Common myeloid progenitor, CD34-positive (primary cell): ENCODE measurements at regions not wholly inside any gene's neighbourhood (a gene's known extent, or its start where the extent isn't known, plus 50 kb on each side); places are given as distances from the start of the nearest gene placed in this dataset.

Source experiments
- CTCF ChIA-PET: fragments of 350-600 bp; sonication (Branson Sonifier 250); formaldehyde crosslinking; loops from one replicate; lab custom pipeline; 2021; ENCODE audit warnings: antibody characterized with exemption; lab: Charles Lee
- POLR2A ChIA-PET: fragments of 350-600 bp; sonication (Branson Sonifier 250); formaldehyde crosslinking; loops from one replicate; lab custom pipeline; 2021; ENCODE audit warnings: antibody characterized with exemption; lab: Charles Lee
- DNase-seq, 3 donors: peaks; one replicate each; pipeline versions ENCODE4 v3.0.0 to v3.0.0-alpha.2; 2013
- H3K27ac ChIP-seq, 2 experiments: 1 replicate in 1 of 2; 2 replicates in 1 of 2; pipeline ENCODE4 v1.7.0; 2013; ENCODE audit warnings: inconsistent platforms in 2 of 2, low read length in 2 of 2, mild to moderate bottlenecking in 2 of 2, low read depth in 1 of 2, moderate library complexity in 1 of 2; ENCODE audit not compliant: severe bottlenecking in 2 of 2, insufficient read depth in 1 of 2, poor library complexity in 1 of 2
- H3K27me3 ChIP-seq, 5 experiments: replicated peaks in 2 of 5; 1 replicate in 3 of 5; 2 replicates in 2 of 5; pipeline versions ENCODE4 v1.6.1 to v1.7.0; 2013; ENCODE audit warnings: low read length in 4 of 5, mild to moderate bottlenecking in 2 of 5, moderate library complexity in 2 of 5, inconsistent platforms in 1 of 5; ENCODE audit not compliant: insufficient read depth in 5 of 5, control insufficient read depth in 4 of 5
- H3K36me3 ChIP-seq, 4 experiments: 1 replicate in 2 of 4; 2 replicates in 2 of 4; pipeline versions ENCODE4 v1.6.1 to v1.7.0; 2013; ENCODE audit warnings: low read length in 3 of 4, control low read depth in 1 of 4, mild to moderate bottlenecking in 1 of 4; ENCODE audit not compliant: control insufficient read depth in 4 of 4, insufficient read depth in 4 of 4
- H3K4me1 ChIP-seq, 4 experiments: 1 replicate in 3 of 4; 2 replicates in 1 of 4; pipeline versions ENCODE4 v1.6.1 to v1.7.1; 2013; ENCODE audit warnings: low read length in 3 of 4, mild to moderate bottlenecking in 3 of 4, control low read depth in 1 of 4, inconsistent platforms in 1 of 4, moderate library complexity in 1 of 4; ENCODE audit not compliant: control insufficient read depth in 4 of 4, insufficient read depth in 4 of 4; ENCODE audit errors: control extremely low read depth in 1 of 4
- H3K4me3 ChIP-seq, 7 experiments: 1 replicate in 4 of 7; 2 replicates in 3 of 7; pipeline versions ENCODE4 v1.5.1 to v1.7.0; 2013; ENCODE audit warnings: mild to moderate bottlenecking in 7 of 7, low read length in 6 of 7, moderate library complexity in 6 of 7, inconsistent platforms in 2 of 7, low read depth in 2 of 7, control low read depth in 1 of 7; ENCODE audit not compliant: insufficient read depth in 4 of 7, control insufficient read depth in 1 of 7; ENCODE audit errors: extremely low read depth in 1 of 7
- H3K9me3 ChIP-seq, 5 experiments: 1 replicate in 4 of 5; 2 replicates in 1 of 5; pipeline versions ENCODE4 v1.6.1 to v1.7.1; 2013; ENCODE audit warnings: low read length in 4 of 5, mild to moderate bottlenecking in 2 of 5, inconsistent platforms in 1 of 5, low read depth in 1 of 5, moderate library complexity in 1 of 5; ENCODE audit not compliant: control insufficient read depth in 4 of 5, insufficient read depth in 2 of 5; ENCODE audit errors: control extremely low read depth in 1 of 5
- WGBS: methylation state at CpG from one replicate; pipeline ENCODE4 v1.1.5; 2013; ENCODE audit not compliant: insufficient coverage; 5-methylcytosine and 5-hydroxymethylcytosine counted together

DNA sequence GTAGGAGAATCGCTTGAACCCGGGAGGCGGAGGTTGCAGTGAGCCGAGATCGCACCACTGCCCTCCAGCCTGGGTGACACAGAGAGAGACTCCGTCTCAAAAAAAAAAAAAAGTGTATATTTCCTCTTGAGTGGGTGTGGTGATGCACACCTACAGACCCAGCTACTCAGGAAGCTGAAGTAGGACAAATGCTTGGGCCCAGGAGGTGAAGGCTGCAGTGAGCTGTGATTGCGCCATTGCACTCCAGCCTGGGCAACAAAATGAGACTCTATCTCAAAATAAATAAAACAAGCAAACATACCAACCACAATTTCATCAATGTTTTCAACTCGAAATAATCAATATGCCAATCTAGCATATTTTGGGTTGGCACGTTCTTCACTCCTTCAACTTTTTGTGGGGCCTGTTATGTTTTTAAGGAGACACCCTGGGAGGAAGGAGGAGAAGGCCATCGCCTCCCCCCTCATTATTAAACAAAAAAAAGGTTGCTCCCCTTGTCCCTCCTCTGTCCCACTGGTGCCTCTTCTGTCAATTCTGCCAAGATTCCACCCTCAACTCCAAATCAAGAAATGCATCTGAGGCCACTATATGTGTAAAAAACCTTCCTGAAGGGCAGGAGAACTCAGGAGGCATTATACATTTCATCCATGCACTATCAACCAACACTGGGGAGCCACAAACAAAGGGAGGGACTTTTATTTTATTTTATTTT, 52.4 kb upstream of the ATF7IP2 start:
- H3K27ac ChIP-seq, result no peak overlapping the region
- peaks cover 0 to 2% (median 2%) of the 10 kb centered on the region in 5 experiments for H3K9me3 ChIP-seq
- ChIA-PET CTCF (no interaction called here), POLR2A (interaction anchor here (0.6 kb wide), 1 partner anchor 183 kb away, joined by 6 read pairs; no protein-coding TSS in a partner anchor)
- no peaks in the 10 kb centered on the region for H3K27me3 ChIP-seq
- no peak for DNase-seq
- peaks cover 0 to 6% (median 3%) of the 10 kb centered on the region in 4 experiments for H3K4me1 ChIP-seq
- WGBS, result 93% methylated on average over 6 of the region's 10 CpGs
- no peak overlapping the region for H3K4me3 ChIP-seq
- no peaks in the 10 kb centered on the region for H3K36me3 ChIP-seq

DNA sequence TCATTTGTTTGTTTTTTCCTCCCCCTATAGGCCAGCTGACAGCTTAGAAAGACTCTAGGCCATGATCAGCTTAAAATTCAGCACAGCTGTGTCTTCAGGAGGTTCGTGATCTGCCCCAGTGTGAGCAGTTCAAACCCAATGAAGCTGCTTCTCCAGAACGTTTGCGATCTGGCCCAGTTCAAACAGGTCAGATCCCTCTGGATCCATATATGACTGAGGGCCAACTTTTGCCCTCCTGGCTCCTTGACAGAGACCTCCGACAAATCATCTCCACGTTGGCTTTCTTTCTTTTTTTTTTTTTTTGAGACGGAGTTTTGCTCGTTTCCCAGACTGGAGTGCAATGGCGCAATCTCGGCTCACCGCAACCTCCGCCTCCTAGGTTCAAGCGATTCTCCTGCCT, 50.2 kb upstream of the ATF7IP2 start:
- POLR2A ChIA-PET, result no interaction called here
- Histone ChIP-seq H3K36me3 (no peaks in the 10 kb centered on the region), H3K9me3 (peaks cover 0 to 22% (median 18%) of the 10 kb centered on the region in 5 experiments), H3K27ac (no peak overlapping the region), H3K4me1 (peaks cover 0 to 3% (median under 1%) of the 10 kb centered on the region in 4 experiments), H3K27me3 (no peaks in the 10 kb centered on the region), H3K4me3 (no peak overlapping the region)
- CTCF ChIA-PET, result interaction anchor here (1.5 kb wide), 1 partner anchor 181 kb away, joined by 3 read pairs; no protein-coding TSS in a partner anchor
- 90% methylated on average over 11 of the region's 12 CpGs for WGBS
- no peak for DNase-seq
